HEK293T (cell line): ENCODE measurements at regions not wholly inside any gene's neighbourhood (a gene's known extent, or its start where the extent isn't known, plus 50 kb on each side); places are given as distances from the start of the nearest gene placed in this dataset.
"Not testable (repeated sequence)": the region's sequence is repeated elsewhere in the genome, so short reads cannot be mapped to it uniquely, and the experiment has no call there.

Experiments used
- CTBP1 ChIP-seq: fragments of 450-650 bp; IDR thresholded peaks from 2 replicates; pipeline ENCODE4 v1.6.1; 2016; ENCODE audit warnings: borderline replicate concordance
- ELF4 ChIP-seq: fragments of 450-650 bp; IDR thresholded peaks from 2 replicates; pipeline ENCODE4 v1.6.1; 2017; ENCODE audit warnings: antibody characterized with exemption
- FOXA1 ChIP-seq: fragments of 450-650 bp; IDR thresholded peaks from 2 replicates; pipeline ENCODE4 v1.6.1; 2016; ENCODE audit warnings: mild to moderate bottlenecking
- FOXK2 ChIP-seq: fragments of 450-650 bp; IDR thresholded peaks from 2 replicates; pipeline ENCODE4 v1.6.1; 2016; ENCODE audit warnings: mild to moderate bottlenecking
- HDGF ChIP-seq: fragments of 450-650 bp; IDR thresholded peaks from 2 replicates; pipeline ENCODE4 v1.6.1; 2017; ENCODE audit warnings: antibody characterized with exemption, borderline replicate concordance
- LEF1 ChIP-seq: fragments of 450-650 bp; IDR thresholded peaks from 2 replicates; pipeline ENCODE4 v1.6.1; 2017; ENCODE audit warnings: mild to moderate bottlenecking, borderline replicate concordance
- SP1 ChIP-seq: fragments of 450-650 bp; IDR thresholded peaks from 2 replicates; pipeline ENCODE4 v1.6.1; 2017
- SUZ12 ChIP-seq: fragments of 450-650 bp; IDR thresholded peaks from 2 replicates; pipeline ENCODE4 v1.6.1; 2016; ENCODE audit warnings: mild to moderate bottlenecking
- TARDBP ChIP-seq: fragments of 450-650 bp; IDR thresholded peaks from 2 replicates; pipeline ENCODE4 v1.6.1; 2016

- TF ChIP-seq FOXK2, HDGF, LEF1, SUZ12, SP1, CTBP1, TARDBP, FOXA1, ELF4: not testable (repeated sequence)
These were observed 163.0 kb upstream of the ZNF184 start for GRCh38 chr6:27635886-27636285.
